ENCODE measurements at regions not wholly inside any gene's neighbourhood (a gene's known extent, or its start where the extent isn't known, plus 50 kb on each side); places are given as distances from the start of the nearest gene placed in this dataset.

GRCh38 chr20:40965671-40966070 lies 63.0 kb upstream of the TOP1 start:
- Histone ChIP-seq H3K4me2 (replicated peaks; ENCODE audit: low read depth, low read length, poor library complexity, severe bottlenecking) (no peak overlapping the region), H4K20me1 (ENCODE audit: control insufficient read depth, insufficient read depth, low read length, poor library complexity, severe bottlenecking) (no peaks in the 10 kb centered on the region), H3K27me3 (replicated peaks in 1 of 4; ENCODE audit: control extremely low read depth in 1 of 4, control insufficient read depth in 3 of 4, insufficient read depth in 4 of 4, low read length in 3 of 4) (peaks cover 0 to 8% (median 2%) of the 10 kb centered on the region in 4 experiments), H3K9ac (ENCODE audit: low read length) (no peak overlapping the region), H3K79me2 (ENCODE audit: control insufficient read depth, insufficient read depth, low read length) (no peaks in the 10 kb centered on the region), H3K4me3 (ENCODE audit: control extremely low read depth in 1 of 5, extremely low read depth in 1 of 5, insufficient read depth in 1 of 5, low read depth in 2 of 5, low read length in 4 of 5) (no peak overlapping the region), H3K27ac (ENCODE audit: low read length in 2 of 2) (no peak overlapping the region), H2AFZ (ENCODE audit: insufficient read depth, low read depth, low read length, poor library complexity, severe bottlenecking) (no peak overlapping the region), H3K9me3 (ENCODE audit: control extremely low read depth in 1 of 3, control insufficient read depth in 2 of 3, insufficient read depth in 1 of 3, low read length in 2 of 3) (peaks cover 0 to 3% (median 0%) of the 10 kb centered on the region in 3 donors), H3K4me1 (ENCODE audit: control insufficient read depth in 2 of 2, insufficient read depth in 2 of 2, low read length in 2 of 2) (peaks cover 0 to 14% of the 10 kb centered on the region in 2 donors), H3K36me3 (replicated peaks in 1 of 2; ENCODE audit: control extremely low read depth in 1 of 2, control insufficient read depth in 1 of 2, extremely low read depth in 1 of 2, insufficient read depth in 2 of 2, low read length in 1 of 2) (no peaks in the 10 kb centered on the region)
- TF ChIP-seq EZH2 (IDR thresholded peaks at IDR 0.05; ENCODE audit: borderline replicate concordance, insufficient read depth, low read depth, low read length, poor library complexity, severe bottlenecking): no peak
- TF ChIP-seq, protein P1, sequence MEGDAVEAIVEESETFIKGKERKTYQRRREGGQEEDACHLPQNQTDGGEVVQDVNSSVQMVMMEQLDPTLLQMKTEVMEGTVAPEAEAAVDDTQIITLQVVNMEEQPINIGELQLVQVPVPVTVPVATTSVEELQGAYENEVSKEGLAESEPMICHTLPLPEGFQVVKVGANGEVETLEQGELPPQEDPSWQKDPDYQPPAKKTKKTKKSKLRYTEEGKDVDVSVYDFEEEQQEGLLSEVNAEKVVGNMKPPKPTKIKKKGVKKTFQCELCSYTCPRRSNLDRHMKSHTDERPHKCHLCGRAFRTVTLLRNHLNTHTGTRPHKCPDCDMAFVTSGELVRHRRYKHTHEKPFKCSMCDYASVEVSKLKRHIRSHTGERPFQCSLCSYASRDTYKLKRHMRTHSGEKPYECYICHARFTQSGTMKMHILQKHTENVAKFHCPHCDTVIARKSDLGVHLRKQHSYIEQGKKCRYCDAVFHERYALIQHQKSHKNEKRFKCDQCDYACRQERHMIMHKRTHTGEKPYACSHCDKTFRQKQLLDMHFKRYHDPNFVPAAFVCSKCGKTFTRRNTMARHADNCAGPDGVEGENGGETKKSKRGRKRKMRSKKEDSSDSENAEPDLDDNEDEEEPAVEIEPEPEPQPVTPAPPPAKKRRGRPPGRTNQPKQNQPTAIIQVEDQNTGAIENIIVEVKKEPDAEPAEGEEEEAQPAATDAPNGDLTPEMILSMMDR (IDR thresholded peaks at IDR 0.05): no peak
- CTCF ChIA-PET: interaction anchor here (0.7 to 7.0 kb wide), 16 partner anchors 9 to 1706 kb away, joined by 3 to 204 read pairs (median 4); no protein-coding TSS in a partner anchor
- H3K27ac Mint-ChIP-seq: no peak overlapping the region
- H3K4me1 Mint-ChIP-seq: peaks cover 12% of the 10 kb centered on the region
- H3K27me3 Mint-ChIP-seq: peaks cover 3% of the 10 kb centered on the region
- WGBS (ENCODE audit: insufficient coverage): 97% methylated on average over 3 of the region's 4 CpGs
- no peaks in the 10 kb centered on the region for H3K9me3 Mint-ChIP-seq (ENCODE audit: insufficient read depth)
- ATAC-seq (ENCODE audit: low read depth): no peak
- POLR2A ChIA-PET: no interaction called here
- DNase-seq: no peak
- intact Hi-C loops (cut with micrococcal nuclease): loop anchor here (5.0 kb wide), 1 partner anchor 267 kb away; no protein-coding TSS in a partner anchor
- H3K4me3 Mint-ChIP-seq: no peak overlapping the region

DNA sequence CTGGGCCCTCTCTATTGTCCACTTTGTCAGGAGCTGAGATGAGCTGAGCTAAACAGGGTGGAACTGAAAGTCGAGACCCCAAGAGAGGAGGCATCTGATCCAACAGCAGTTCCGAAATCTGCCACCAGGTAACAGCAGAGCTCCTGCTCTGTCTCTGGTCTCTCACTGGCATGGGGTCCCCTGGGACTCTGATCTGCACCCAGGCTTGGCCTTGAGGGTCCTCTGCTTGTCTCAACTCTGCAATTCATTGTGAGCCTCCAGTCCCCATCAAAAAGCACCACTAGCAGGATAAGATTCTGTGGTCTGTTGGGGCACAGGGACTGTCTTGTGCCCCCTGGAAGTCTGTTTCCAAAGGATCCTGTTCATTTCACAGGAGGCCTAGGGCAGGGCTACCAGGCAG lies 62.5 kb upstream of the TOP1 start:
- peaks cover 0 to 3% (median 0%) of the 10 kb centered on the region in 3 donors for H3K9me3 ChIP-seq (ENCODE audit: control extremely low read depth in 1 of 3, control insufficient read depth in 2 of 3, insufficient read depth in 1 of 3, low read length in 2 of 3)
- H3K9ac ChIP-seq (ENCODE audit: low read length): no peak overlapping the region
- DNase-seq: peak; percentile 67
- Mint-ChIP-seq H3K27me3 (peaks cover 3% of the 10 kb centered on the region), H3K27ac (no peak overlapping the region), H3K4me1 (peaks cover 12% of the 10 kb centered on the region), H3K4me3 (no peak overlapping the region), H3K9me3 (ENCODE audit: insufficient read depth) (no peaks in the 10 kb centered on the region)
- no peaks in the 10 kb centered on the region for H4K20me1 ChIP-seq (ENCODE audit: control insufficient read depth, insufficient read depth, low read length, poor library complexity, severe bottlenecking)
- H3K4me1 ChIP-seq (ENCODE audit: control insufficient read depth in 2 of 2, insufficient read depth in 2 of 2, low read length in 2 of 2): peaks cover 0 to 14% of the 10 kb centered on the region in 2 donors
- no peak overlapping the region for H3K4me2 ChIP-seq (replicated peaks; ENCODE audit: low read depth, low read length, poor library complexity, severe bottlenecking)
- H2AFZ ChIP-seq (ENCODE audit: insufficient read depth, low read depth, low read length, poor library complexity, severe bottlenecking): no peak overlapping the region
- TF ChIP-seq, protein P1 (IDR thresholded peaks at IDR 0.05): peak; percentile 73
- TF ChIP-seq EZH2 (IDR thresholded peaks at IDR 0.05; ENCODE audit: borderline replicate concordance, insufficient read depth, low read depth, low read length, poor library complexity, severe bottlenecking): no peak
- CTCF ChIA-PET: interaction anchor here (0.7 to 7.0 kb wide), 16 partner anchors 10 to 1706 kb away, joined by 3 to 204 read pairs (median 4); no protein-coding TSS in a partner anchor
- POLR2A ChIA-PET: no interaction called here
- peak; percentile 73 for ATAC-seq (ENCODE audit: low read depth)
- intact Hi-C loops (cut with micrococcal nuclease): loop anchor here (5.0 kb wide), 1 partner anchor 266 kb away; no protein-coding TSS in a partner anchor
- no peak overlapping the region for H3K4me3 ChIP-seq (ENCODE audit: control extremely low read depth in 1 of 5, extremely low read depth in 1 of 5, insufficient read depth in 1 of 5, low read depth in 2 of 5, low read length in 4 of 5)
- no peaks in the 10 kb centered on the region for H3K79me2 ChIP-seq (ENCODE audit: control insufficient read depth, insufficient read depth, low read length)
- 47% methylated on average over 2 of the region's 2 CpGs for WGBS (ENCODE audit: insufficient coverage)
- H3K36me3 ChIP-seq (replicated peaks in 1 of 2; ENCODE audit: control extremely low read depth in 1 of 2, control insufficient read depth in 1 of 2, extremely low read depth in 1 of 2, insufficient read depth in 2 of 2, low read length in 1 of 2): no peaks in the 10 kb centered on the region
- H3K27me3 ChIP-seq (replicated peaks in 1 of 4; ENCODE audit: control extremely low read depth in 1 of 4, control insufficient read depth in 3 of 4, insufficient read depth in 4 of 4, low read length in 3 of 4): peaks cover 0 to 8% (median 2%) of the 10 kb centered on the region in 4 experiments
- no peak overlapping the region for H3K27ac ChIP-seq (ENCODE audit: low read length in 2 of 2)

Measured in B cell (primary cell).